Hematopoietic multipotent progenitor cell treated with erythropoietin and hydrocortisone succinate and interleukin-3 and kit ligand, for 15 days (in vitro differentiated cells): ENCODE measurements at regions not wholly inside any gene's neighbourhood (a gene's known extent, or its start where the extent isn't known, plus 50 kb on each side); places are given as distances from the start of the nearest gene placed in this dataset.
"Not testable (repeated sequence)": the region's sequence is repeated elsewhere in the genome, so short reads cannot be mapped to it uniquely, and the experiment has no call there.

Experiments used
- DNase-seq: peaks from one replicate; pipeline ENCODE4 v3.0.0-alpha.2; 2015; ENCODE audit warnings: low spot score

- DNase-seq = no peak
Observed at GRCh38 chr9:30127371-30127770, 2257.1 kb upstream of the ACO1 start.

GRCh38 chr9:30140407-30140806 lies 2244.0 kb upstream of the ACO1 start:
- no peak for DNase-seq

GRCh38 chr9:30160570-30160969 lies 2223.9 kb upstream of the ACO1 start:
- no peak for DNase-seq

- no peak for DNase-seq
Observed at GRCh38 chr9:30172206-30172605, 2212.2 kb upstream of the ACO1 start.

GRCh38 chr9:30178610-30179009 lies 2205.8 kb upstream of the ACO1 start:
- no peak for DNase-seq

- DNase-seq = no peak
Observed at GRCh38 chr9:30193421-30193820, 2191.0 kb upstream of the ACO1 start.

GRCh38 chr9:30196941-30197340 lies 2187.5 kb upstream of the ACO1 start:
- DNase-seq = no peak

- DNase-seq = no peak
Observed at GRCh38 chr9:30197453-30197852, 2187.0 kb upstream of the ACO1 start.

- no peak for DNase-seq
Observed at GRCh38 chr9:30197954-30198353, 2186.5 kb upstream of the ACO1 start.

- no peak for DNase-seq
Observed at GRCh38 chr9:30198463-30199309, 2185.8 kb upstream of the ACO1 start.

GRCh38 chr9:30201024-30201423 lies 2183.4 kb upstream of the ACO1 start:
- DNase-seq = no peak

- no peak for DNase-seq
Observed at GRCh38 chr9:30235068-30235467, 2149.4 kb upstream of the ACO1 start.

- no peak for DNase-seq
Observed at GRCh38 chr9:30235564-30235963, 2148.9 kb upstream of the ACO1 start.

- no peak for DNase-seq
Observed at GRCh38 chr9:30239878-30240277, 2144.6 kb upstream of the ACO1 start.

- DNase-seq = no peak
Observed at GRCh38 chr9:30243467-30243866, 2141.0 kb upstream of the ACO1 start.

- DNase-seq = no peak
Observed at GRCh38 chr9:30244877-30245276, 2139.6 kb upstream of the ACO1 start.

- DNase-seq = no peak
Observed at GRCh38 chr9:30250872-30251271, 2133.6 kb upstream of the ACO1 start.

GRCh38 chr9:30258094-30258493 lies 2126.3 kb upstream of the ACO1 start:
- DNase-seq = no peak

GRCh38 chr9:30280229-30280900 lies 2104.1 kb upstream of the ACO1 start:
- no peak for DNase-seq

GRCh38 chr9:30289435-30289834 lies 2095.0 kb upstream of the ACO1 start:
- DNase-seq = no peak

- DNase-seq = not testable (repeated sequence)
Observed at GRCh38 chr9:30292026-30292425, 2092.4 kb upstream of the ACO1 start.

GRCh38 chr9:30293231-30293630 lies 2091.2 kb upstream of the ACO1 start:
- DNase-seq = no peak

- no peak for DNase-seq
Observed at GRCh38 chr9:30299126-30299780, 2085.2 kb upstream of the ACO1 start.
